Aorta (tissue), 5 donors: ENCODE measurements at regions not wholly inside any gene's neighbourhood (a gene's known extent, or its start where the extent isn't known, plus 50 kb on each side); places are given as distances from the start of the nearest gene placed in this dataset.

Experiments
- ATAC-seq: fragments of 200-7000 bp; cut with Tn5 transposase; one replicate; pipeline ENCODE4 v1.9.1; 2022; ENCODE audit warnings: moderate library complexity; ENCODE audit not compliant: low FRiP score
- DNase-seq, 2 donors: peaks; one replicate each; pipeline ENCODE4 v3.0.0-alpha.2; 2020
- H3K27ac ChIP-seq, 2 donors: one replicate each; pipeline ENCODE4 v1.5.1; 2013; ENCODE audit warnings: low read length in 2 of 2, mild to moderate bottlenecking in 2 of 2, moderate library complexity in 2 of 2, control low read depth in 1 of 2, inconsistent platforms in 1 of 2, low read depth in 1 of 2
- H3K27me3 ChIP-seq, 2 donors: one replicate each; pipeline ENCODE4 v1.6.1; 2013; ENCODE audit warnings: control low read depth in 1 of 2, low read length in 1 of 2, mild to moderate bottlenecking in 1 of 2, moderate library complexity in 1 of 2; ENCODE audit not compliant: insufficient read depth in 2 of 2, control insufficient read depth in 1 of 2
- H3K36me3 ChIP-seq, 2 donors: one replicate each; pipeline ENCODE4 v1.6.1; 2013; ENCODE audit warnings: control low read depth in 1 of 2, low read length in 1 of 2, mild to moderate bottlenecking in 1 of 2; ENCODE audit not compliant: insufficient read depth in 2 of 2, control insufficient read depth in 1 of 2
- H3K4me1 ChIP-seq, 2 donors: one replicate each; pipeline ENCODE4 v1.6.1; 2013; ENCODE audit warnings: low read length in 2 of 2, control low read depth in 1 of 2, mild to moderate bottlenecking in 1 of 2, moderate library complexity in 1 of 2; ENCODE audit not compliant: insufficient read depth in 2 of 2, control insufficient read depth in 1 of 2
- H3K4me3 ChIP-seq, 2 donors: one replicate each; pipeline ENCODE4 v1.5.1; 2013; ENCODE audit warnings: low read length in 2 of 2, control low read depth in 1 of 2, mild to moderate bottlenecking in 1 of 2
- H3K9me3 ChIP-seq: one replicate; pipeline ENCODE4 v1.6.1; 2013; ENCODE audit warnings: mild to moderate bottlenecking, low read length; ENCODE audit not compliant: control insufficient read depth
- WGBS, 2 donors: extraction: QIAGEN DNeasy Blood & Tissue Kit; methylation state at CpG; one replicate each; pipeline ENCODE4 v1.1.7; 2013; 5-methylcytosine and 5-hydroxymethylcytosine counted together
- intact Hi-C, 2 donors: fragments of 100-400 bp; cut with DNase I; formaldehyde crosslinking; loops; one replicate each; pipeline versions ENCODE4 v1.14.2 to v1.15.0; 2022
- donor health status: healthy with polysubstance abuse.
- donor health status: Bipolar disorder and iron deficiency.
- donor health status: DM: no; HTN: no; CAD: no.
- donor health status: DM: no; HTN: no; CAD: no.
- donor health status: DM: yes; HTN: yes; CAD: no.

DNA sequence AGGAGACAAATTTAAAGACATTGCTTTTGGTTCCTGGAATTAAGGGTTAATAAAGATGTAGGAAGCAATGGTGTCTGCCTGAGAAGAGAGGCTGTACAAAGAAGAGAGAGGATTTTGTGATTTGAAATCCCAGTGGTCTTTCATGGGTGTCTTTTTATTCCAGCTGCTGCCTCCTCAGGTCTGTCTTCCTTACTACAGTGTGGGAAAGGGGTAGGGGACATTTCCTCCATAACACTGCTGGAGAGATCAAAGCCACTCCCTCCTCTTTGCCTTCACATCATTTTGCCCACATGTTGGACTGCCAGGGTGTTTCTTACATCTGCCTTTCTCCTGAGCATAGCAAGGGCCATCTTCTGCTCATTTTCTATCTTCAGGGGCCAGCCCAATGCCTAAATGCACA, 348.5 kb downstream of the EN1 start:
- Histone ChIP-seq H3K4me1 (no peaks in the 10 kb centered on the region), H3K9me3 (no peaks in the 10 kb centered on the region), H3K36me3 (no peaks in the 10 kb centered on the region), H3K4me3 (no peak overlapping the region), H3K27me3 (no peaks in the 10 kb centered on the region), H3K27ac (no peak overlapping the region)
- DNase-seq: no peak
- no peak for ATAC-seq
- intact Hi-C loops: no loop called here

DNA sequence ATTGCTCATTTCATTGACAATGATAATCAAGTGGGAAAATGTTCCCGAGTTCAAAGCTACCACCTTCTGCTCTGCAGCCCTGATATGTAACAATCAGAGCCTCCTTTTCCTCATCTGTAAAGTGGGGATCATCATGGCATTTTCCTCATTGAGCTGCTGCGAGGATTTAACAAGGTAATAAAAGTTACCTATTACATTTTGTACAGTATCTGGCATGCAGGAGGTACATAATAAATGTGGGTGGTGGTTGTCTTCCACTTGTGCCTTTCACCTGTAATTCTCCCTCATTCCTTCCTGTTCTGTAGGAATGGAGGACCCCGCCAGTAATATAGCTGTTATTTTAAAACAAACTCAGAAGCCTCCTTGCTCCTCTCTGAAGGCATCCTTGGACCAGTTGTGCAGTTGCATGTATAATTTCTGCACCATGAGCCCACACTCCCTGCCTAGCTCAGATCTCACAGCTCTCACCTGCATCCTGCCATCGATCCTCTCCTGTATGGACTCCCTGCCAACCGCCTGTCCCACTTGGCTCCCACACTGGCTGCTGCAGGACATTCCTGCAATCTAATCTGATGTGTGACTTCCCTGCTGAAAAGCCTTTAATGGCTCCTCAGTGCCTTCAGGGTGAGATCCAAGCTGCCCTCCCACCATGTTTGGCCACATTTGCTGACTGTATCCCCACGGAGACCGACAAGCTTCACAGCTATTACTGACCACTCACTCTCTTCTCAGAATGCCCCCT, 350.4 kb downstream of the EN1 start:
- H3K4me3 ChIP-seq: no peak overlapping the region
- H3K36me3 ChIP-seq: no peaks in the 10 kb centered on the region
- peaks cover 2% of the 10 kb centered on the region for H3K9me3 ChIP-seq
- no peak for ATAC-seq
- no peaks in the 10 kb centered on the region for H3K4me1 ChIP-seq
- WGBS, 2 donors: 73 to 76% methylated on average over 7 of the region's 7 CpGs
- no peak overlapping the region for H3K27ac ChIP-seq
- intact Hi-C loops: no loop called here
- no peaks in the 10 kb centered on the region for H3K27me3 ChIP-seq
- no peak for DNase-seq

DNA sequence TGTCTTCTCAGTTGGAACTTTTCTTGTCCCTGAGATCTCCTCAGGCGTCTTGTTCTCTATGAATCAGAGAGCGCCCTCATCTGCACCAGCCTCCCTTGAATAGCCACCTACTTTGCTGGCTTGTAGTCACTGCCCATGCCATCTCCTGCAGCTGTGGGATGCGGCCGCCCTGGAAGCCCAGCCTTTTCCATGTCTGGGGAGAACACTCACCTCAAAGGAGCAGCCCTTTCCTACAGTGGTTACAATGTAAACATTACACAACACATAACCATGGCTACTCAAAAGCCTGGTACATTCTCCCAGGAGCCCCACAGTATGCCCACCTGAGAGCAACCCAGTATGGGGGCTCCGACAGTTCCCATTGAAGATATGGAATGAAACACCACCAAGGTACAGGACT, 351.0 kb downstream of the EN1 start:
- H3K4me1 ChIP-seq: no peaks in the 10 kb centered on the region
- H3K36me3 ChIP-seq: no peaks in the 10 kb centered on the region
- H3K27me3 ChIP-seq: no peaks in the 10 kb centered on the region
- H3K9me3 ChIP-seq: peaks cover 2% of the 10 kb centered on the region
- intact Hi-C loops: no loop called here
- DNase-seq (no peak), ATAC-seq (no peak)
- H3K4me3 ChIP-seq: no peak overlapping the region
- H3K27ac ChIP-seq: no peak overlapping the region
- WGBS, 2 donors: 92 to 93% methylated on average over 5 of the region's 5 CpGs

DNA sequence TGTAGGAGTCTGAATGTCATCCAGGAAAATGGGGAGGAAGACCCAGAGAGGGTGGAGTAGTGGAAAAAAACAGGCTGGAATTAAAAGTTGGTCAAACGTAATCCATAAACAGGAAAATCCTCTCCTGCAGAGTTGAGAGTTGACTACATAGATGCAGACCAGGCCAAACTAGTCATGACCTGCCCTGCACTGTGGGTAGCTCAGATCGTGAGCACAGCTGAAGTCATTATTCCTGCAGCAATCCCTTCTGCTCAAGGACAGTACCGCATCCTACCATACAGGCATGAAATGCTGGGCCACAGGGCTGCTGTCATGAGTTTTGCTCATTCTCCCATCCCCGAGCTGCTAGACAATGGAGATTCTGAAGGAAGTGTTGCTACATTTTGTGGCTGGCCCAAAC, 352.2 kb downstream of the EN1 start:
- intact Hi-C loops: no loop called here
- H3K4me3 ChIP-seq: no peak overlapping the region
- WGBS, 2 donors: 66% methylated on average over 4 of the region's 4 CpGs
- no peaks in the 10 kb centered on the region for H3K36me3 ChIP-seq
- peaks cover 2% of the 10 kb centered on the region for H3K9me3 ChIP-seq
- ATAC-seq (no peak), DNase-seq (no peak)
- no peaks in the 10 kb centered on the region for H3K27me3 ChIP-seq
- no peaks in the 10 kb centered on the region for H3K4me1 ChIP-seq
- H3K27ac ChIP-seq: no peak overlapping the region

DNA sequence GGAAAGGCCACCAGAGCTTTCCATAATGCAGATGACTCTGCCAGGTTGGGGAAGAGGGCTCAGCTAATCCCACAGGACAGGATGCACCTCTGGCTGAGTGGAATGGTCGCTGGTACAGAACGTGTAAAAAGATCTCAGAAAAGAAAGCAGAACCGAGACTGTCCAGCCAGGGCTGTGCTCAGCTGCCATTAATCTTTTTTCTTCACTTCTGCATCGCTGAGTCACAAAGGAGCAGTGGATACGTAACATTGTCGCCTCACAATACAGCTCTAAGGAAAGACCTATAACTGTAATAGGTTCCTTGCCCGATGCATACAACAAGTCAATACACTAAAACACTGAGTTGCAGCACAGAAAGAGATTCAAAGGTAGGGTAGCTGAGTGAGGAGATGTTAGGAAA, 354.2 kb downstream of the EN1 start:
- no peak for DNase-seq
- Histone ChIP-seq H3K36me3 (no peaks in the 10 kb centered on the region), H3K4me3 (no peak overlapping the region), H3K9me3 (peaks cover 2% of the 10 kb centered on the region), H3K27me3 (no peaks in the 10 kb centered on the region), H3K4me1 (no peaks in the 10 kb centered on the region), H3K27ac (no peak overlapping the region)
- WGBS, 2 donors: 74 to 77% methylated on average over 7 of the region's 7 CpGs
- intact Hi-C loops: no loop called here
- no peak for ATAC-seq

DNA sequence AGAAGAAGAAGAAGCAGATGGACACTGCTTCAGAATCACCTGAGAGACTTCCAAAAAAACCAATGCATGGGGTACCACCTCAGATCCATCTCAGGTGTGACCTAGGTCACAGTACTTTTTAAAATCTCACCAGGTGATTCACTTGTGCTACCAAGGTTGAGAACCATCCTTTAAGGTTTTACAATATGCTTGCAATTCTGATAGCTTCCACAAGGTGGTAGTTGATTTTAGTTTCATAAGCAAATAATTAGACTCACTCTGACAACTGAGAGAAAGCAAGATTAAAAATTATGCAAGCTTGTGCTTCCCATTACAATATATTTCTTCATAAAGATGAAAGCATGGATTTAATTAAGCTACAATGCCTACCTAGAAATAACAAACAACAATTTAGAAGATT, 355.1 kb downstream of the EN1 start:
- H3K9me3 ChIP-seq: peaks cover 2% of the 10 kb centered on the region
- no peaks in the 10 kb centered on the region for H3K27me3 ChIP-seq
- ATAC-seq (no peak), DNase-seq (no peak)
- H3K4me3 ChIP-seq: no peak overlapping the region
- no peak overlapping the region for H3K27ac ChIP-seq
- no peaks in the 10 kb centered on the region for H3K36me3 ChIP-seq
- no peaks in the 10 kb centered on the region for H3K4me1 ChIP-seq
- intact Hi-C loops: no loop called here

DNA sequence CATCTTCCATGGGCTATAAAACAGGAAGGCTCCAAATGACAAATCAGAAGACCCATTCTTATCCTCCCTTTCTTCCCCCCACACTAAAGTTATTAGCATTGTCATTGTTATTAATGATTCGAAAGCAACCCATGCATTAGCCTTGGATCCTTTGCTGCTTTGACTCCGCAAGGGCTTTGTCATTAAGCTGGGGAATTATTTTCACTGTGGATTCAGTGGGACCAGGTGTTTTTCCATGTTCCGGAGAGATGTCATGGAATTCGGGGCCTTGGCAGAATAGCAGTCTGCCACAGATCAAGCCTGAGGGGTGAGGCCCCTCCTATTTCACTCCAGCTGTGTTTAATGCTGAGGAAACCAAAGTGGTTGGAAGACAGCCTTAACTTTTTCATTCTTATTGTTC, 357.1 kb downstream of the EN1 start:
- no peaks in the 10 kb centered on the region for H3K27me3 ChIP-seq
- no peaks in the 10 kb centered on the region for H3K4me1 ChIP-seq
- intact Hi-C loops: no loop called here
- H3K36me3 ChIP-seq: no peaks in the 10 kb centered on the region
- DNase-seq: no peak
- no peak overlapping the region for H3K4me3 ChIP-seq
- ATAC-seq: no peak
- WGBS, 2 donors: 42 to 49% methylated on average over 4 of the region's 4 CpGs
- peaks cover 2% of the 10 kb centered on the region for H3K9me3 ChIP-seq
- no peak overlapping the region for H3K27ac ChIP-seq

DNA sequence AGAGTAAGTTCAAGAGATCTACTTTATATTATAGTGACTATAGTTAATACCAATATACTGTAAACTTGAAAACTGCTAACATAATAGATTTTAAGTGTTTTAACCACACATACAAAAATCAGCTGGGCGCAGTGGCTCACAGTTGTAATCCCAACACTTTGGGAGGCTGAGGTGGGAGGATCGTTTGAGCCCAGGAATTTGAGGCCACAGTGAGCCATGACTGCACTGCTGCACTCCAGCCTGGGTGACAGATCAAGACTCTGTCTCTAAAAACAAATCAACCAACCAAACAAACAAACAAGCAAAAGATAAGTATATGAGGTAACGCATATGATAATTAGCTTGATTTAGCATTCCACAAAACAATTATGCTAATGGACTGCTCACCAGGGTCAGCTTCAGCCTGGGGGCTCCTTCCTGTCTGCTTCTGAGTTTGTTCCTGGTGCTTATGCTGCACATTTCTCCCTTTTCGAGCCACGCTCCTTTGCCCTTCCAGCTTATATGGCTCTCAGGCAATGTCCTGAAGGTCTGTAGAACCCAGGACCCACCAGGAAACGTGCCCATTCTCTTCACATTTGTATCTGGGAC, 357.6 kb downstream of the EN1 start:
- WGBS, 2 donors: 72 to 75% methylated on average over 6 of the region's 6 CpGs
- Histone ChIP-seq H3K4me3 (no peak overlapping the region), H3K27ac (no peak overlapping the region), H3K27me3 (no peaks in the 10 kb centered on the region), H3K4me1 (no peaks in the 10 kb centered on the region), H3K36me3 (no peaks in the 10 kb centered on the region), H3K9me3 (peaks cover 2% of the 10 kb centered on the region)
- intact Hi-C loops: no loop called here
- no peak for ATAC-seq
- no peak for DNase-seq

DNA sequence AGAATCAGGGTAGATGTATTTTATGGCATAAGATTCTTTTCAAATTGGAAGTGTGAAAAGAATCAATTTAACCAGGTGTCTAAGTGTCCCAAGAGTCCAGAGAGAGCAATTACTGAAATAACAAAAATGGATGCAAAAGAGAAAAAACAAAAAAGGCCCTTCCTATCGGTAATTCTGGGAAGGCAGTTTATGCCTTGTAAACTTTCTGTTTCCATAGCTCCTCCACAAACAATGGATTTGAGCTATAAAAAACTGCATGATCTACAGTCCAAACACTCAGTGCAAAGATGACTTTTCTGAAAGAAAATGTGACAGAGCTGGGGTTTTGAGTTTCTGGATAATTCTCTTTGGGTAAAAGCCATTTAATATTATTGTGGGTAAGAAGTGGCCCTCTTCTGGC, 366.1 kb downstream of the EN1 start:
- WGBS, 2 donors: 13 to 16% methylated on average over 1 of the region's 1 CpG

More for the DNA sequence above, 366.1 kb downstream of the EN1 start:
- no peak overlapping the region for H3K4me3 ChIP-seq
- ATAC-seq (no peak), DNase-seq (no peak)
- intact Hi-C loops: no loop called here
- H3K4me1 ChIP-seq: no peaks in the 10 kb centered on the region
- H3K36me3 ChIP-seq: no peaks in the 10 kb centered on the region
- no peak overlapping the region for H3K27ac ChIP-seq
- H3K27me3 ChIP-seq: no peaks in the 10 kb centered on the region
- no peaks in the 10 kb centered on the region for H3K9me3 ChIP-seq
